Umbilical cord (tissue), 1 donor: ENCODE measurements at regions not wholly inside any gene's neighbourhood (a gene's known extent, or its start where the extent isn't known, plus 50 kb on each side); places are given as distances from the start of the nearest gene placed in this dataset.
A peak's percentile ranks its signal among the peaks of the same experiment; 100 is the strongest.

Source experiments
- DNase-seq: peaks from one replicate; pipeline ENCODE4 v3.0.0-alpha.2; 2015; ENCODE audit warnings: low spot score

DNA sequence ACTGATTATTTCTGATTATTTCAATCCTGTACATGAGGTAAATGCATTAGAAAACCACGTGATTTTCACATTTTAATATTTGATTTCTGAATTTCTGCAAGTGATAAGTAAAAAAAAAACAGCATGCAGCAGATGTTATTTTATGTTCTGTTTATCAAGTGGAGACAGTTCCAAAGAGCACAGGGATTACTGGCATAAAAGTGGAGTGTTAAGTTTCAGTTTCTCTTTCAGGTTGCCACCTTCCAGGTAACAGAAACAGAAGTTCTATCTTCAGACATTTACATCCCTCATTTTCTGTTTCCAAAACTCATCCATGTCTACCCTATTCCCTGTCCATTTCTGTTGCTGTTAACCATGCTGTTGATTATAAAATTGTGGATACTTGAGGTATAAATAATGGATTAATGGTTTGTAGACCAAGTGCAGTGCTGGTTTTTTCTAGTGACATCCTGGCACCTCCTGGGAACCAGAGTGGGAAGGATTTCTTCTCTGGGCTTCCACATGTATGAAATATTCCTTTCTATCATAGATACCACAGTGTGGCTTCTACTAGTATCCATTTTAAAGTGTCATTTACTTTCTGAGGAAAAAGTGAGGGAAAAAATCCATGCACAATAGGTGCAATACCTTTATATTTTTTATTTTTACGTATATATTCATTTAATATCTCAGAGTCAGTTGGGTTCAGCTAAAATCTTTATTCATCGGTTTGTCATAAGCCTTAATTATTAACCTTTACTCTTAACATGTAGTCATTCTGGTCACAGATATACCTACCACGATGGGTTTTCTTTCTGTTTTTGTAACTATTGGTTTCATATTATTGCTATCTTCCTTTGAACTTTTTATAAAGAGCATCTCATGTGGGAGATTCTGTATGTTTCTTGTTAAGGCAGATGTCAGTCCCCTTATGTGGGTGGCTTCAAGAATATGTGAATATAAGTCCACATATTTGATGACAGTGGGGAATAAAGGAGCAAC lies 1010.0 kb downstream of the SQOR start:
- peak; percentile 7 for DNase-seq

DNA sequence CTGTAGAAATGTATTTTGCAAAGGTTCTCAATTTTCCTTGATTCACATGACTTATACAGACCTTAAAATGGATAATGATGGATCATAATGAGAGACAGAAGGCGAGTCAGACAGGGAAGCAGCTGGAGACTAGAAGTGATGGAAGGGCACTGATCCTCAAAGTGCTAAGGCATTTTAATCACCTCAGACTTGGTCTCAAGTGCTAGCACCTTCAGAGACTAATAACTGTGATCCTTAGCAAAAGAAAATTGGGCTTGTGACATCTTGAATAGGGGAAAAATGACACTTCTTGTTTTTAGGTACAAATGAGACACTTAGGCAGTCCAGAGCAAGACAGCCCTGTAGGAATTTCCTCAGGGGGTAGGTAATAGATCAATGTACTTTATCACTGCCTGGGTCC lies 1011.7 kb downstream of the SQOR start:
- DNase-seq = no peak

- DNase-seq = peak; percentile 51
These were observed 1012.2 kb downstream of the SQOR start for GRCh38 chr15:46647046-46647445.

GRCh38 chr15:46652266-46652665 lies 1017.4 kb downstream of the SQOR start:
- no peak for DNase-seq

DNA sequence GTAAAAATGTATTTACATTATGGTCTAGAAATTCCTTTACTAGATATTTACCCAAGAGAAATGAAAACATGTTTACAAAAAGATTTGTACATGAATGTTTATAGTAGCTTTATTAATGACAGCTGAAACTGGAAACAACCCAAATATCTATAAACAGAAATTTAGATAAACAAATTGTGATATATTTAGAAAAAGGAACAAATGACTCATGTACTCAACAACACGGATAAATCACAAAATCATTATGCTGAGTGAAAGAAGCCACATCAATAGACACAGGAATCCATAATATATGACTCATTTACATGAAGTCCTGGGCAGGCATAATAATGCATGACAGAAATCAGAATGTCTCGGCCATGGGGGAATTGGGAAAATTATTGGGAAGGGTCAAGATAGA lies 1020.2 kb downstream of the SQOR start:
- DNase-seq = no peak

DNA sequence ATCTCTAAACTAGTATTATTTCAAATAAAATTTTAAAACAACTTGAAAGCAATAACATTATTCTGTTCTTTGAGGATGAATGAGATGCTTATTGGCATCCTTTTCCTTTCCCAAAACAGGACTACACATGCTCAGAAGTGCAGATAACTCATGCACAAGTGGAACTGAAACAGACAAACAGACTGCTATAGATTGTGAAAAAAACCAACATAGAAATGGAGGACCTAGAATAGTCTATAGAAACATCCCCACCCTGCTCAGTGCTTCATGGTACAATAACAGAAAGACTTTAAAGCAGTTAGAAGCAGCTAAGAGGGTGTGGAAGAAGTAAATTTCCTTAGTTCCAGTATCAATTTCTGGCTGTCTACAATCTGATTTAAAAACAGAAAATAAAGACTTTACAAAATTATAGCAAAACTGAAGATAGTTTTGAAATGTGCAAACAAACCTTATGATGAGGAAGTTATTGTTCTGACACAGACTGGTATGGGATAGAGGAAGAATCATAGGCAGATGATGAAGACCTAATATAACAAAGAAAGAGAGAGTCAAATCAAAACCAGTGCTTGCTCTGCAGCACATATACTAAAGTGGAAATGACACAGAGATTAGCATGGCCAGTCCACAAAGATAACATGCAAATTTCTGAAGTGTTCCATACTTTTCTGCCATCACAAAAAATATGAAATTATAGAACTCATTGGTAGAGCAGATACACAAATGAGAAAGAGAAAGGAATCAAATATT lies 1025.4 kb downstream of the SQOR start:
- no peak for DNase-seq

- DNase-seq = no peak
These were observed 1035.4 kb downstream of the SQOR start for GRCh38 chr15:46670258-46670657.

- DNase-seq = peak; percentile 82
These were observed 1036.5 kb downstream of the SQOR start for GRCh38 chr15:46671336-46671735.

- peak; percentile 72 for DNase-seq
These were observed 1037.2 kb downstream of the SQOR start for GRCh38 chr15:46672041-46672440.

GRCh38 chr15:46676233-46677206 lies 1040.8 kb upstream of the SEMA6D start:
- DNase-seq = no peak

- no peak for DNase-seq
These were observed 1039.8 kb upstream of the SEMA6D start for GRCh38 chr15:46677491-46677890.

DNA sequence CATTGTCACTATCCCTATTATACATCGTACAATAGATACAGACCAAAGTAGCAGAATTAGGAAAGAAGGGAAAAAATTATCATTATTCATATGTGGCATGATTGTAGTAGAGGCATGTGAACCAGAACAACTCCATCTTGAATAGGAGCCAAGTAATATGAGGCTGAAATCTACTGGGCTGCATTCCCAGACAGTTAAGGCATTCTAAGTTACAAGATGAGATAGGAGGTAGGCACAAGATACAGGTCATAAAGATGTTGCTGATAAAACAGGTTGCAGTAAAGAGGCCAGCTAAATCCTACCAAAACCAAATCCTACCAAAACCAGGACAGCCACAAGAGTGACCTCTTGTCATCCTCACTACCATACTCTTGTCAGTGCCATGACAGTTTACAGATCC lies 1035.4 kb upstream of the SEMA6D start:
- peak; percentile 80 for DNase-seq

DNA sequence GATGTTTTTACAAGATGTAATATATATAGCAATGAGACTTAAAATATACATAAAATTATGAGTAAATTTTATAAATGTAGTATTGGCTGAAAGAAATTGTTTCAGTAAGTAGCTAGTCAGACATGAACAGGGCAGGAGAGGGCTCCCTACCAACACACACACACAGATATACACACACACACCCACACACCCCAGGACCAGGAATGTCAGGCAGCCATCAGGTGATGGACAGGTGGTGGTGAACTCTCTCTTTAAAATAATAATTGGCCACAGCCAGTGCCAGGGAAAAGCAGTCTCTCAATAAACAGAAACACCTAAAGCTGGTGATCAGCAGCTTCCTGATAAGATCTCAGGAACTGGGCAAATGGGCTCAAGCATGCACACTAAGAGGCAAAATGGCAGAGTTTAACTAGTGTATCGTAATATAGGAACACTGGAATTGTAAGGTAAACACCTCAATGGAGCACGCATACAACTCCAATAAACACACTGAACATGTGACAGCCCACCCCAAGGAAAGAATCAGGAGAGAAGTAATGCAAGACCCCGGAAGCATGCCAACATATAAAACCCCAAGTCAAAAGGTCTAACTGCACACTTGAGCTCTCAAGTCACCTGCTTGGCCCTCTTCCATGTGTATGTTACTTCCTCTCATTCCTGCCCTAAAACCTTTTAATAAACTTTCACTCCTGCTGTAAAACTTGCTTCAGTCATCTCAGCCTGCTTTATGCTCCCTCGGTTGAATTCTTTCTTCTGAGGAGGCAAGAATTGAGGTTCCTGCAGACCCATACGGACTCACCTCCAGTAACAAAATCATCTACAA lies 1034.1 kb upstream of the SEMA6D start:
- no peak for DNase-seq

DNA sequence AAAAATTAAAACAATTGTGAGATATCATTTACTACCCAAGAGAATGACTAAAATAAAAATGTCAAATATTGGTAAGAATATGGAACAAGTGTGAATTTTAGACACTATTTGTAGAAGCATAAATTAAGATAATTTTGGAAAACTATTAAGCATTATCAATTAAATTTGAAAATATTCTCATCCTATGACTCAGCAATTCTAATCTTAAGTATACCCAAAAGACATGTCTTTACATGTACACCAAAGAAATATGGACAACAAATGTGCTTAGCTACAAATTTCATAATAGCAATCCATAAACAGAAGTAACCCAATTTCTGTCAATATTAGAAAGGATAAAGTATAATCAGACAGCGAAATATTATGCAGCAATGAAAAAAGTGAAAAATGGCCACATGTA lies 1032.2 kb upstream of the SEMA6D start:
- DNase-seq = no peak

- DNase-seq = no peak
These were observed 1031.6 kb upstream of the SEMA6D start for GRCh38 chr15:46685681-46686080.

DNA sequence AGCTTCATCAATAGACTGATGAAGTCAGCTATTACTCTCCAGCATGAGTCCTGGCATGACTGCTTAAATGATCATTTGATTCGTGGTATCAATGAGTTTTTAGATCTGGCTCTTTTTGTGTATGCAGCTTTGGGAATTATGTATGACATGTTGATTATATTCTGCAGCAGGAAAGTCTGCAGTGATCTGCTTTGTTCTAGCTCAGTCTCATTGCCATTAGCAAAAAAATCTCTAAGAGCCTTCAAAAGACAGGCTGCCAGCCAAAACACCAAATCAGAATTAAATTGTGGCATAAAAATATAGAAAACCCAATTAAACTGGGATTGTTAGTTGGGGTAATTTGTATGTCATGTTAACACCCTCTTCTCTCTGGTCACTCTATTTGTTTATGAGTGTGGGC lies 1021.0 kb upstream of the SEMA6D start:
- peak; percentile 36 for DNase-seq

- no peak for DNase-seq
These were observed 1016.0 kb upstream of the SEMA6D start for GRCh38 chr15:46701346-46701745.

DNA sequence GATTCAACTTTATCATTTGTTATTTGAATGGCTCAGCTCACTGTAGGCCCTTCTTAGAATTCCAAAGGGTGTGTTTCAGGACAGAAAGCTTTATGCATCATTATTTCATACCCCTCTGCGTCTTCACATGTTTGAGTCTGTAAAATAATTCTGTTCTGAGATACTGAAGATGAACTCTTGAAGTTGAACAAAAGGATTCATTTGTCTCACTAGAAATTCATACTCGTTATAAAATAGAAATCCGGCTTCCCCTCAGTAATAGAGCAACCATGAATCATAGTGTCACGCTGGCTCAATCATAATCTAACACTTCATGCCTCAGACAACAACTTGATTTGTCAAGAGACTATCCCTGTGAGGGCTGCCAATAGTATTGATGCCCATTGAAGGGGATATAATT lies 1015.4 kb upstream of the SEMA6D start:
- DNase-seq = no peak

GRCh38 chr15:46703020-46703861 lies 1014.1 kb upstream of the SEMA6D start:
- DNase-seq = peak; percentile 81
